ENCODE measurements at regions not wholly inside any gene's neighbourhood (a gene's known extent, or its start where the extent isn't known, plus 50 kb on each side); places are given as distances from the start of the nearest gene placed in this dataset.
"Not testable (repeated sequence)": the region's sequence is repeated elsewhere in the genome, so short reads cannot be mapped to it uniquely, and the experiment has no call there.

- CTCF ChIA-PET: no interaction called here
- TF ChIP-seq, protein P1, sequence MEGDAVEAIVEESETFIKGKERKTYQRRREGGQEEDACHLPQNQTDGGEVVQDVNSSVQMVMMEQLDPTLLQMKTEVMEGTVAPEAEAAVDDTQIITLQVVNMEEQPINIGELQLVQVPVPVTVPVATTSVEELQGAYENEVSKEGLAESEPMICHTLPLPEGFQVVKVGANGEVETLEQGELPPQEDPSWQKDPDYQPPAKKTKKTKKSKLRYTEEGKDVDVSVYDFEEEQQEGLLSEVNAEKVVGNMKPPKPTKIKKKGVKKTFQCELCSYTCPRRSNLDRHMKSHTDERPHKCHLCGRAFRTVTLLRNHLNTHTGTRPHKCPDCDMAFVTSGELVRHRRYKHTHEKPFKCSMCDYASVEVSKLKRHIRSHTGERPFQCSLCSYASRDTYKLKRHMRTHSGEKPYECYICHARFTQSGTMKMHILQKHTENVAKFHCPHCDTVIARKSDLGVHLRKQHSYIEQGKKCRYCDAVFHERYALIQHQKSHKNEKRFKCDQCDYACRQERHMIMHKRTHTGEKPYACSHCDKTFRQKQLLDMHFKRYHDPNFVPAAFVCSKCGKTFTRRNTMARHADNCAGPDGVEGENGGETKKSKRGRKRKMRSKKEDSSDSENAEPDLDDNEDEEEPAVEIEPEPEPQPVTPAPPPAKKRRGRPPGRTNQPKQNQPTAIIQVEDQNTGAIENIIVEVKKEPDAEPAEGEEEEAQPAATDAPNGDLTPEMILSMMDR (IDR thresholded peaks at IDR 0.05; ENCODE audit: control extremely low read depth, extremely low read depth, low read depth, missing control alignments): no peak
- DNase-seq (ENCODE audit: extremely low spot score): no peak
- POLR2A ChIA-PET: no interaction called here
These were observed 975.2 kb upstream of the AUTS2 start for GRCh38 chr7:68623030-68623429.

DNA sequence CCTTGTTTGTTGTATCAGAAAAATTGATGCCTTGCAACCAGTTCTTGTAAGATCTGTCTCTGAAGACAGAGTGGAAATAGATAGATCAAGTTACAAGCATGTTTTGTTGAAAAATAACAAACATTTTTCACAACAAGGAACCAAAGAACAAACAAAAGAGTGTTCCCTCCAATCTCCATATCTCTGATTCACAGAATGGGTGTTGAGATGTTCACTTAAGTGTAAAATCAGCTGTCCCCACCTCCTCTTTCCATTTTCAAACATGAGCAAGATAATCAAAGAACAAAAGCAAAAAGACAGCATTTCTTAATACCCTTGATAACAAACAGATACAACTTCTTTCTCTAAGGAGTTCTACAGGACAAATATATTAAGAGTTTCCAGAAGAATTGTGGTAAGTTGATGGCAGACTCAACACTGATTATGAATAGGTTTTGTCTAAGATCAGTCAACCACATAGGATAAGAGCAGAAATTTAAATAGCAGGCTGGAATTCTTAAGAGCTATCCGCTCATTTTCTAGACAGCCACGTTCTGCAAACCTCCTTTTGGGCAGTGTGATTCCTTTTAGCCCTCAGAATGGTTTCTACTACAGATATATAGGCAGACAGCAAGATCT lies 970.9 kb upstream of the AUTS2 start:
- CTCF ChIA-PET: no interaction called here
- TF ChIP-seq, protein P1 (IDR thresholded peaks at IDR 0.05; ENCODE audit: control extremely low read depth, extremely low read depth, low read depth, missing control alignments): no peak
- no peak for DNase-seq (ENCODE audit: extremely low spot score)
- POLR2A ChIA-PET: no interaction called here

DNA sequence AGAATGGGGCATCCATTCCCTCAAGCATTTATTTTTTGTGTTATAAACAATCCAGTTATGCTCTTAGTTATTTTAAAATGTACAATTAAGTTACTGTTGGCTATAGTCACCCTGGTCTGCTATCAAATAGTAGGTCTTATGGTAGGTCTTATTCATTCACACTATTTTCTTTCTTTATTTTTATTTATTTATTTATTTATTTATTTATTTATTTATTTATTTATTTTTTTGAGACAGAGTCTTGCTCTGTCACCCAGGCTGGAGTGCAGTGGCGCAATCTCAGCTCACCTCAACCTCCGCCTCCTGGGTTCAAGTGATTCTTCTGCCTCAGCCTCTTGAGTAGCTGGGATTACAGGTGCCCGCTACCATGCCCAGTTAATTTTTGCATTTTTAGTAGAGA lies 967.4 kb upstream of the AUTS2 start:
- CTCF ChIA-PET; DNase-seq (ENCODE audit: extremely low spot score); POLR2A ChIA-PET: not testable (repeated sequence)

GRCh38 chr7:68640103-68640502 lies 958.2 kb upstream of the AUTS2 start:
- ChIA-PET CTCF (no interaction called here), POLR2A (no interaction called here)
- no peak for DNase-seq (ENCODE audit: extremely low spot score)
- TF ChIP-seq, protein P1 (IDR thresholded peaks at IDR 0.05; ENCODE audit: control extremely low read depth, extremely low read depth, low read depth, missing control alignments): no peak

DNA sequence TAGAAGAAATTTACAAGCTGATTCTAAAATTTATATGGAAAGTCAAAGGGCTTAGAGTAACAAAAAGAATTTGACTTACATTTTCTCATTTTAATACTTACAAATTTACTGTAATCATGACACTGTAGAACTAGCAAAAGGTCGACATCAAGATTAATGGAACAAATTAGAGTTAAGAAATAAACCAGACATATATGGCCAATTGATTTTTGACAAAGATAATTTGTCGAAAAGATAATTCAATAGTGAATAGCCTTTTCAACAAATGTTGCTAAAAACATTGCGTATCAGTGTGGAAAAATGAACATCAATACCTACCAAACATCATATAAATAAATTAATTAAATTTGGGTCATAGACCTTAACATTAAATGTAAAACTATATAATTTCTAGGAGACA lies 955.5 kb upstream of the AUTS2 start:
- TF ChIP-seq, protein P1 (IDR thresholded peaks at IDR 0.05; ENCODE audit: control extremely low read depth, extremely low read depth, low read depth, missing control alignments): no peak
- CTCF ChIA-PET: no interaction called here
- POLR2A ChIA-PET: no interaction called here
- DNase-seq (ENCODE audit: extremely low spot score): no peak

DNA sequence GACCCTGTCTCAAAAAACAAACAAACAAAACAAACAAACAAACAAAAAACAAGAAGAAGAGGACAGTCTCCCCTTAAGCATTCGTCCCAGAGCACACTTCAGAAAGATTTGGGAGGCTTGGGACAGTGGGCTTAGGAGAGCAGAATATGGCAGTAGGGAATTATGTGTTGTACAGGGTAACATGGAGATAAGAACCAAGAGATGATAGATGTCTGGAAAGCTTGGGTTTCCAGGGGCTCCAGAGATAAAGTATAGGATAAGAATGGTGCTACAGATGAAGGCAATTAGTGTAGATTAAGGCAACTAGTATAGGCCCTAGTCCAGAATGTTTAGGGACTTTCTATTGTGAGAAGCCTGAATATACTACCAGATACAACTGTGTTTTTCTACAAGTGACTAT lies 934.9 kb upstream of the AUTS2 start:
- no peak for DNase-seq (ENCODE audit: extremely low spot score)
- ChIA-PET CTCF (no interaction called here), POLR2A (no interaction called here)
- TF ChIP-seq, protein P1 (IDR thresholded peaks at IDR 0.05; ENCODE audit: control extremely low read depth, extremely low read depth, low read depth, missing control alignments): no peak

GRCh38 chr7:68671046-68671445 lies 927.2 kb upstream of the AUTS2 start:
- CTCF ChIA-PET: no interaction called here
- DNase-seq (ENCODE audit: extremely low spot score): no peak
- POLR2A ChIA-PET: no interaction called here
- TF ChIP-seq, protein P1 (IDR thresholded peaks at IDR 0.05; ENCODE audit: control extremely low read depth, extremely low read depth, low read depth, missing control alignments): no peak
